ENCODE measurements at regions not wholly inside any gene's neighbourhood (a gene's known extent, or its start where the extent isn't known, plus 50 kb on each side); places are given as distances from the start of the nearest gene placed in this dataset.

GRCh38 chr18:67644226-67644625, 127.7 kb upstream of the DSEL start:
- no peak for DNase-seq (ENCODE audit: low spot score in 2 of 2)
- H3K27ac ChIP-seq, result no peak overlapping the region
- H3K27me3 ChIP-seq, result no peaks in the 10 kb centered on the region
- H3K36me3 ChIP-seq, result no peaks in the 10 kb centered on the region
- no peak overlapping the region for H3K4me3 ChIP-seq
- 91 to 94% methylated on average over 2 of the region's 2 CpGs for whole genome bisulfite sequencing, 2 donors
- H3K9me3 ChIP-seq, result no peaks in the 10 kb centered on the region
- TF ChIP-seq EP300 (IDR thresholded peaks at IDR 0.05) (no peak), CTCF (IDR thresholded peaks at IDR 0.05) (no peak)
- no peaks in the 10 kb centered on the region for H3K4me1 ChIP-seq

- no peaks in the 10 kb centered on the region for H3K9me3 ChIP-seq
- DNase-seq (ENCODE audit: low spot score in 2 of 2), result no peak
- no peak overlapping the region for H3K4me3 ChIP-seq
- WGBS, 2 donors, result 81 to 83% methylated on average over 2 of the region's 2 CpGs
- no peaks in the 10 kb centered on the region for H3K36me3 ChIP-seq
- no peak for TF ChIP-seq POLR2A (IDR thresholded peaks at IDR 0.05)
- TF ChIP-seq CTCF (IDR thresholded peaks at IDR 0.05), result no peak
- TF ChIP-seq EP300 (IDR thresholded peaks at IDR 0.05), result no peak
- no peak overlapping the region for H3K27ac ChIP-seq
- H3K27me3 ChIP-seq, result no peaks in the 10 kb centered on the region
- H3K4me1 ChIP-seq, result no peaks in the 10 kb centered on the region
Observed at GRCh38 chr18:67639872-67640271, 123.4 kb upstream of the DSEL start.

GRCh38 chr18:67636597-67637385, 120.3 kb upstream of the DSEL start:
- no peaks in the 10 kb centered on the region for H3K9me3 ChIP-seq
- DNase-seq (ENCODE audit: low spot score in 2 of 2), result no peak
- no peaks in the 10 kb centered on the region for H3K27me3 ChIP-seq
- H3K36me3 ChIP-seq, result no peaks in the 10 kb centered on the region
- TF ChIP-seq EP300 (IDR thresholded peaks at IDR 0.05), result no peak
- no peak overlapping the region for H3K4me3 ChIP-seq
- no peaks in the 10 kb centered on the region for H3K4me1 ChIP-seq
- whole genome bisulfite sequencing, 2 donors, result 89 to 92% methylated on average over 32 of the region's 32 CpGs
- H3K27ac ChIP-seq, result no peak overlapping the region

GRCh38 chr18:67634631-67635338, 118.3 kb upstream of the DSEL start:
- Histone ChIP-seq H3K4me1 (no peaks in the 10 kb centered on the region), H3K36me3 (no peaks in the 10 kb centered on the region), H3K9me3 (no peaks in the 10 kb centered on the region), H3K27me3 (no peaks in the 10 kb centered on the region), H3K27ac (no peak overlapping the region), H3K4me3 (no peak overlapping the region)
- DNase-seq (ENCODE audit: low spot score in 2 of 2), result no peak
- TF ChIP-seq POLR2A (IDR thresholded peaks at IDR 0.05), result no peak
- TF ChIP-seq CTCF (IDR thresholded peaks at IDR 0.05), result no peak
- no peak for TF ChIP-seq EP300 (IDR thresholded peaks at IDR 0.05)
- 42 to 52% methylated on average over 4 of the region's 4 CpGs for WGBS, 2 donors

GRCh38 chr18:67633939-67634338, 117.4 kb upstream of the DSEL start:
- no peak overlapping the region for H3K4me3 ChIP-seq
- no peaks in the 10 kb centered on the region for H3K9me3 ChIP-seq
- H3K4me1 ChIP-seq, result no peaks in the 10 kb centered on the region
- no peaks in the 10 kb centered on the region for H3K36me3 ChIP-seq
- H3K27me3 ChIP-seq, result no peaks in the 10 kb centered on the region
- DNase-seq (ENCODE audit: low spot score in 2 of 2), result no peak
- no peak overlapping the region for H3K27ac ChIP-seq
- TF ChIP-seq POLR2A (IDR thresholded peaks at IDR 0.05) (no peak), CTCF (IDR thresholded peaks at IDR 0.05) (no peak), EP300 (IDR thresholded peaks at IDR 0.05) (no peak)
- WGBS, 2 donors, result 72 to 78% methylated on average over 6 of the region's 6 CpGs
